ENCODE measurements at regions not wholly inside any gene's neighbourhood (a gene's known extent, or its start where the extent isn't known, plus 50 kb on each side); places are given as distances from the start of the nearest gene placed in this dataset.

- no peak overlapping the region for H3K4me3 ChIP-seq
- H3K36me3 ChIP-seq (ENCODE audit: low read depth) = no peaks in the 10 kb centered on the region
- DNase-seq = no peak
- no peak overlapping the region for H2AFZ ChIP-seq
- H3K27ac ChIP-seq = no peak overlapping the region
- BruUV-seq (replicated peaks) = no TSS peak
- H3F3A ChIP-seq (ENCODE audit: insufficient read depth, low read depth) = no peaks in the 10 kb centered on the region
- no peaks in the 10 kb centered on the region for H3K27me3 ChIP-seq (ENCODE audit: insufficient read depth, low read depth)
- CTCF ChIA-PET = no interaction called here
- no peak for TF ChIP-seq CTCF (conservative IDR thresholded peaks at IDR 0.05)
- no peaks in the 10 kb centered on the region for H3K9me3 ChIP-seq (ENCODE audit: insufficient read depth, low read depth)
- intact Hi-C loops (cut with micrococcal nuclease; ENCODE audit: unreplicated experiment) = no loop called here
- no peaks in the 10 kb centered on the region for H3K9me2 ChIP-seq (ENCODE audit: insufficient read depth)
- H3K4me2 ChIP-seq = no peak overlapping the region
- no peaks in the 10 kb centered on the region for H3K4me1 ChIP-seq (replicated peaks; ENCODE audit: insufficient read depth)
- POLR2A ChIA-PET (ENCODE audit: unreplicated experiment) = no interaction called here
- H4K20me1 ChIP-seq (ENCODE audit: insufficient read depth) = no peaks in the 10 kb centered on the region
- H3K79me2 ChIP-seq (ENCODE audit: low read depth) = no peaks in the 10 kb centered on the region
Observed at GRCh38 chr17:53101706-53102105, 721.0 kb upstream of the KIF2B start.

- H3K9me2 ChIP-seq (ENCODE audit: insufficient read depth) = no peaks in the 10 kb centered on the region
- no peaks in the 10 kb centered on the region for H3K27me3 ChIP-seq (ENCODE audit: insufficient read depth, low read depth)
- no peak overlapping the region for H3K27ac ChIP-seq
- intact Hi-C loops (cut with micrococcal nuclease; ENCODE audit: unreplicated experiment) = no loop called here
- no peaks in the 10 kb centered on the region for H4K20me1 ChIP-seq (ENCODE audit: insufficient read depth)
- ChIA-PET POLR2A (ENCODE audit: unreplicated experiment) (no interaction called here), CTCF (no interaction called here)
- BruUV-seq (replicated peaks) = no TSS peak
- no peak overlapping the region for H2AFZ ChIP-seq
- H3K9me3 ChIP-seq (ENCODE audit: insufficient read depth, low read depth) = no peaks in the 10 kb centered on the region
- no peaks in the 10 kb centered on the region for H3F3A ChIP-seq (ENCODE audit: insufficient read depth, low read depth)
- H3K79me2 ChIP-seq (ENCODE audit: low read depth) = no peaks in the 10 kb centered on the region
- TF ChIP-seq CTCF (conservative IDR thresholded peaks at IDR 0.05) = no peak
- no peak for TF ChIP-seq EZH2 (IDR thresholded peaks at IDR 0.05; ENCODE audit: low read depth)
- H3K4me2 ChIP-seq = no peak overlapping the region
- no peak for DNase-seq
- no peaks in the 10 kb centered on the region for H3K36me3 ChIP-seq (ENCODE audit: low read depth)
- H3K4me1 ChIP-seq (replicated peaks; ENCODE audit: insufficient read depth) = no peaks in the 10 kb centered on the region
- no peak overlapping the region for H3K4me3 ChIP-seq
Observed at GRCh38 chr17:53100126-53100525, 722.6 kb upstream of the KIF2B start.

GRCh38 chr17:53093391-53093790 lies 729.3 kb upstream of the KIF2B start:
- Histone ChIP-seq H3K9me3 (ENCODE audit: insufficient read depth, low read depth) (no peaks in the 10 kb centered on the region), H3K27me3 (ENCODE audit: insufficient read depth, low read depth) (no peaks in the 10 kb centered on the region), H3K4me3 (no peak overlapping the region), H3K36me3 (ENCODE audit: low read depth) (no peaks in the 10 kb centered on the region), H3K4me1 (replicated peaks; ENCODE audit: insufficient read depth) (no peaks in the 10 kb centered on the region), H3K4me2 (no peak overlapping the region), H3K79me2 (ENCODE audit: low read depth) (no peaks in the 10 kb centered on the region), H3K9me2 (ENCODE audit: insufficient read depth) (no peaks in the 10 kb centered on the region), H4K20me1 (ENCODE audit: insufficient read depth) (no peaks in the 10 kb centered on the region), H3F3A (ENCODE audit: insufficient read depth, low read depth) (no peaks in the 10 kb centered on the region), H2AFZ (no peak overlapping the region), H3K27ac (no peak overlapping the region)
- CTCF ChIA-PET = no interaction called here
- no TSS peak for BruUV-seq (replicated peaks)
- no peak for TF ChIP-seq CTCF (conservative IDR thresholded peaks at IDR 0.05)
- no peak for TF ChIP-seq EZH2 (IDR thresholded peaks at IDR 0.05; ENCODE audit: low read depth)
- intact Hi-C loops (cut with micrococcal nuclease; ENCODE audit: unreplicated experiment) = no loop called here
- POLR2A ChIA-PET (ENCODE audit: unreplicated experiment) = no interaction called here
- no peak for DNase-seq
